SK-N-SH treated with all-trans-retinoic acid at 6 μM for 48 hours (cell line): ENCODE measurements at regions not wholly inside any gene's neighbourhood (a gene's known extent, or its start where the extent isn't known, plus 50 kb on each side); places are given as distances from the start of the nearest gene placed in this dataset.
"Not testable (repeated sequence)": the region's sequence is repeated elsewhere in the genome, so short reads cannot be mapped to it uniquely, and the experiment has no call there.

Experiments
- ATAC-seq: fragments of 200-7000 bp; cut with Tn5 transposase; 3 replicates; pipeline ENCODE4 v1.9.1; 2020; ENCODE audit warnings: mild to moderate bottlenecking, moderate library complexity
- ARNTL ChIP-seq: fragments of 450-650 bp; formaldehyde crosslinking; IDR thresholded peaks from 2 replicates; pipeline ENCODE4 v1.5.0; 2020; ENCODE audit warnings: low read depth, mild to moderate bottlenecking, moderate library complexity, borderline replicate concordance
- BACH2 ChIP-seq: fragments of 250-450 bp; sonication (Bioruptor Pico); IDR thresholded peaks from 2 replicates; pipeline ENCODE4 v1.9.0; 2021; ENCODE audit warnings: mild to moderate bottlenecking, borderline replicate concordance
- CSDC2 ChIP-seq: fragments of 250-450 bp; sonication (Bioruptor Pico); IDR thresholded peaks from 2 replicates; pipeline ENCODE4 v1.5.0; 2020; ENCODE audit warnings: mild to moderate bottlenecking, moderate library complexity
- ESRRG ChIP-seq: fragments of 250-450 bp; sonication (Bioruptor Pico); IDR thresholded peaks from 2 replicates; pipeline ENCODE4 v1.6.1; 2021; ENCODE audit warnings: mild to moderate bottlenecking
- GLIS3 ChIP-seq: fragments of 250-450 bp; sonication (Bioruptor Pico); IDR thresholded peaks from 2 replicates; pipeline ENCODE4 v1.5.0; 2020; ENCODE audit warnings: mild to moderate bottlenecking, moderate library complexity
- PPARA ChIP-seq: fragments of 250-450 bp; sonication (Bioruptor Pico); IDR thresholded peaks from 2 replicates; pipeline ENCODE4 v1.5.0; 2020; ENCODE audit warnings: mild to moderate bottlenecking, borderline replicate concordance
- RARB ChIP-seq: fragments of 250-450 bp; sonication (Bioruptor Pico); IDR thresholded peaks from 2 replicates; pipeline ENCODE4 v1.8.0; 2021; ENCODE audit warnings: mild to moderate bottlenecking, moderate library complexity
- SNAI2 ChIP-seq: fragments of 250-450 bp; sonication (Bioruptor Pico); IDR thresholded peaks from 2 replicates; pipeline ENCODE4 v1.5.0; 2020; ENCODE audit warnings: mild to moderate bottlenecking, moderate library complexity
- TCF4 ChIP-seq: fragments of 250-450 bp; sonication (Bioruptor Pico); IDR thresholded peaks from 2 replicates; pipeline ENCODE4 v1.8.0; 2021; ENCODE audit warnings: mild to moderate bottlenecking, moderate library complexity, borderline replicate concordance
- TOX ChIP-seq: fragments of 250-450 bp; sonication (Bioruptor Pico); IDR thresholded peaks from 2 replicates; pipeline ENCODE4 v1.8.0; 2021; ENCODE audit warnings: mild to moderate bottlenecking, moderate library complexity, borderline replicate concordance
- ZC3H10 ChIP-seq: fragments of 250-450 bp; sonication (Bioruptor Pico); IDR thresholded peaks from 2 replicates; pipeline ENCODE4 v1.5.1; 2021; ENCODE audit warnings: mild to moderate bottlenecking, moderate library complexity
- ZFP3 ChIP-seq: fragments of 250-450 bp; sonication (Bioruptor Pico); IDR thresholded peaks from 2 replicates; pipeline ENCODE4 v1.5.0; 2020; ENCODE audit warnings: mild to moderate bottlenecking, moderate library complexity
- ZFP30 ChIP-seq: fragments of 450-650 bp; formaldehyde crosslinking; IDR thresholded peaks from 2 replicates; pipeline ENCODE4 v1.5.0; 2022; ENCODE audit warnings: mild to moderate bottlenecking, moderate library complexity
- ZNF565 ChIP-seq: fragments of 450-650 bp; formaldehyde crosslinking; conservative IDR thresholded peaks from 2 replicates; pipeline ENCODE4 v1.5.0; 2020; ENCODE audit warnings: low read depth, mild to moderate bottlenecking, moderate library complexity
- ZNF70 ChIP-seq: fragments of 450-650 bp; formaldehyde crosslinking; IDR thresholded peaks from 2 replicates; pipeline ENCODE4 v1.5.0; 2020; ENCODE audit warnings: mild to moderate bottlenecking, moderate library complexity
- ZNF8 ChIP-seq: fragments of 450-650 bp; formaldehyde crosslinking; IDR thresholded peaks from 2 replicates; pipeline ENCODE4 v1.5.0; 2020; ENCODE audit warnings: mild to moderate bottlenecking, moderate library complexity
- TF ChIP-seq, protein P1 (sequence below): fragments of 250-450 bp; sonication (Bioruptor Pico); IDR thresholded peaks from 2 replicates; pipeline ENCODE4 v1.5.1; 2020; ENCODE audit warnings: low read depth, mild to moderate bottlenecking, moderate library complexity
- TF ChIP-seq, protein P2 (sequence below): fragments of 250-450 bp; sonication (Bioruptor Pico); IDR thresholded peaks from 2 replicates; pipeline ENCODE4 v1.5.1; 2021; ENCODE audit warnings: mild to moderate bottlenecking, moderate library complexity
- TF ChIP-seq, protein P3 (sequence below): fragments of 250-450 bp; sonication (Bioruptor Pico); IDR thresholded peaks from 2 replicates; pipeline ENCODE4 v1.5.0; 2020; ENCODE audit warnings: mild to moderate bottlenecking, moderate library complexity

DNA sequence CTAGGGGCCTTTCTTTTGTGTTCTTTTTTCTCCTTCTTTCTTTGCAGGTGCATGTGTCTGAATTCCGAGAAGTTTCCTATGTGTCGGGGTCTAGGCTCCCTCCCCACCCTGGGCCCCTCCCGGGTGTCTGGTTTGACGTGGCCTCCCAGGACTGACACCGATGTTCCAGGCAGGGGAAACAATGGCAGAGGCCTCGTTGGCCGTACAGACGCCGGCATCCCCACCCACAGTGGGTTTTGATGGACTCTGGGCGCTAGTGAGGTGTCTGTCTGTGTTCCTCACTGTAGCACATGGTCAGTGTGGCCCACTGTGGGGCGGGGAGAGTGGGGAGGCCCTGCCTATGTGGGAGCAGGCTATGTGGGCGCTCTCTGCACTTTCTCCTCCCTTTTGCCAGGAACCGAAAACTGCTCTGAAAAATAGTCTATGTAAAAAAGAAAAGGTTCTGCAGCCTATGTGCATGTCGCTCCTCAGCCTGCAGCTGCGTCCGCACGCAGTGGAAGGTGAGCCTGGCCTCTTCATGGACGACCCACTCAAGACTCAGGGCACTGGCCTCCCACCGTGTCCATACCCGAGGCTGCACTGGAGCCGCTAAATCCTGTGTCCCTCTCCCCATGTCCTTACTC is 90.9 kb upstream of the ASB18 start:
- no peak for TF ChIP-seq ZFP30
- TF ChIP-seq ZFP3 (CRISPR knock-in tag), result no peak
- TF ChIP-seq ARNTL (CRISPR knock-in tag), result no peak
- no peak for TF ChIP-seq ZNF8 (CRISPR knock-in tag)
- TF ChIP-seq RARB (CRISPR knock-in tag), result no peak
- no peak for TF ChIP-seq TOX (CRISPR knock-in tag)
- no peak for TF ChIP-seq ZNF565
- TF ChIP-seq SNAI2 (CRISPR knock-in tag), result no peak
- no peak for TF ChIP-seq CSDC2 (CRISPR knock-in tag)
- no peak for TF ChIP-seq BACH2 (CRISPR knock-in tag)
- no peak for TF ChIP-seq TCF4
- no peak for TF ChIP-seq ZNF70 (CRISPR knock-in tag)
- TF ChIP-seq, protein P1, sequence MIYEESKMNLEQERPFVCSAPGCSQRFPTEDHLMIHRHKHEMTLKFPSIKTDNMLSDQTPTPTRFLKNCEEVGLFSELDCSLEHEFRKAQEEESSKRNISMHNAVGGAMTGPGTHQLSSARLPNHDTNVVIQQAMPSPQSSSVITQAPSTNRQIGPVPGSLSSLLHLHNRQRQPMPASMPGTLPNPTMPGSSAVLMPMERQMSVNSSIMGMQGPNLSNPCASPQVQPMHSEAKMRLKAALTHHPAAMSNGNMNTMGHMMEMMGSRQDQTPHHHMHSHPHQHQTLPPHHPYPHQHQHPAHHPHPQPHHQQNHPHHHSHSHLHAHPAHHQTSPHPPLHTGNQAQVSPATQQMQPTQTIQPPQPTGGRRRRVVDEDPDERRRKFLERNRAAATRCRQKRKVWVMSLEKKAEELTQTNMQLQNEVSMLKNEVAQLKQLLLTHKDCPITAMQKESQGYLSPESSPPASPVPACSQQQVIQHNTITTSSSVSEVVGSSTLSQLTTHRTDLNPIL (CRISPR knock-in tag), result no peak
- TF ChIP-seq ZC3H10 (CRISPR knock-in tag), result no peak
- TF ChIP-seq, protein P2, sequence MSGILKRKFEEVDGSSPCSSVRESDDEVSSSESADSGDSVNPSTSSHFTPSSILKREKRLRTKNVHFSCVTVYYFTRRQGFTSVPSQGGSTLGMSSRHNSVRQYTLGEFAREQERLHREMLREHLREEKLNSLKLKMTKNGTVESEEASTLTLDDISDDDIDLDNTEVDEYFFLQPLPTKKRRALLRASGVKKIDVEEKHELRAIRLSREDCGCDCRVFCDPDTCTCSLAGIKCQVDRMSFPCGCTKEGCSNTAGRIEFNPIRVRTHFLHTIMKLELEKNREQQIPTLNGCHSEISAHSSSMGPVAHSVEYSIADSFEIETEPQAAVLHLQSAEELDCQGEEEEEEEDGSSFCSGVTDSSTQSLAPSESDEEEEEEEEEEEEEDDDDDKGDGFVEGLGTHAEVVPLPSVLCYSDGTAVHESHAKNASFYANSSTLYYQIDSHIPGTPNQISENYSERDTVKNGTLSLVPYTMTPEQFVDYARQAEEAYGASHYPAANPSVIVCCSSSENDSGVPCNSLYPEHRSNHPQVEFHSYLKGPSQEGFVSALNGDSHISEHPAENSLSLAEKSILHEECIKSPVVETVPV, result no peak
- TF ChIP-seq GLIS3 (CRISPR knock-in tag), result no peak
- TF ChIP-seq PPARA (CRISPR knock-in tag), result no peak
- no peak for TF ChIP-seq ESRRG (CRISPR knock-in tag)
- ATAC-seq, result no peak

DNA sequence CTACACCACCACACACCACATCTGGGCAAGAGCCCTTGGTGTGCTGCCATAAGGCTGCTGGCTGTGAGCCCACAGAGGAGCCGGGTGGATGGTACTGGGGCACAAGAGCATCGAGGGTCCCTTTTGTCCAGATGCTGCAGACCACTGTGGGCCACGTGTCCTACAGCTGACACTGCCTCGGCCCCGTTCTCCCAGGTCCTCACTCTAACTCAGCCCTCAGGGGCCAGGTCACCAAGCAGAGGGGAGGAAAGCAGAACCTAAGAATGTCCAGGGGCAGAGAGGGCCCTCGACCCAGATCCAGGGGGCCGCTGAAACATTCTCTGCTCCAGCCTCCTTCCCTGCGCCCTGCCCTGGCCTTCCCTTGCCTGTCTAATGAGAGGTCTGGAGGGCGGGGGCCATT is 91.7 kb upstream of the ASB18 start:
- no peak for ATAC-seq
- TF ChIP-seq, protein P2, result no peak
- TF ChIP-seq TCF4, result no peak
- no peak for TF ChIP-seq ZFP3 (CRISPR knock-in tag)

DNA sequence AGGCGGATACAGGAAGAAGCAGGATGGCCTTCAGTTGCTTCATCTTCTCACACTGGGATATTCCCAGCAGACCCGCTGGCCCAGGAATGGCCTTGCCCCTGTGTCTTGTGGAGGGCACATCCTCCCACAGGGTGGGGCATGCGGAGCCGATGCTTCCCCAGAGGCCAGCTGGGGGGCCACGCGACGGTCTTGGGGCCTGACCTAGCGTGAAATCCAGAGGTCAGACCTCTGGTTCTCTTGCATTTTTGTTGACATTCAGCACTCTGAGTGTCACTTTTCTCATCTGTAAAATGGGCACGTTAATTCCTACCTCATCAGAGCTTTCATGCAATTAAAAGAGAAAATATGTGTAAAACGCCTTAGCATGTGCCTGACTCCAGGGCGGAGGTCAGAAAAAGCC is 92.1 kb upstream of the ASB18 start:
- ATAC-seq, result not testable (repeated sequence)

DNA sequence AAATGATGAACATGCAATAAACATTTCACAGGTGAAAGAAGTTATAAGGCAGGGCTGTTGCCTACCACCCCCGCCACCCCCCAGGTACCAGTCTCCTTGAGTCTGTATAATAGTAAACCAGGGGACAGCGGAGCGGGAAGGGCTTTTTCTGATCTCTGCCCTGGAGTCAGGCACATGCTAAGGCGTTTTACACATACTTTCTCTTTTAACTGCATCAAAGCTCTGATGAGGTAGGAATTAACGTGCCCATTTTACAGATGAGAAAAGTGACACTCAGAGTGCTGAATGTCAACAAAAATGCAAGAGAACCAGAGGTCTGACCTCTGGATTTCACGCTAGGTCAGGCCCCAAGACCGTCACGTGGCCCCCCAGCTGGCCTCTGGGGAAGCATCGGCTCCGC is 94.3 kb upstream of the ASB18 start:
- ATAC-seq, result not testable (repeated sequence)

DNA sequence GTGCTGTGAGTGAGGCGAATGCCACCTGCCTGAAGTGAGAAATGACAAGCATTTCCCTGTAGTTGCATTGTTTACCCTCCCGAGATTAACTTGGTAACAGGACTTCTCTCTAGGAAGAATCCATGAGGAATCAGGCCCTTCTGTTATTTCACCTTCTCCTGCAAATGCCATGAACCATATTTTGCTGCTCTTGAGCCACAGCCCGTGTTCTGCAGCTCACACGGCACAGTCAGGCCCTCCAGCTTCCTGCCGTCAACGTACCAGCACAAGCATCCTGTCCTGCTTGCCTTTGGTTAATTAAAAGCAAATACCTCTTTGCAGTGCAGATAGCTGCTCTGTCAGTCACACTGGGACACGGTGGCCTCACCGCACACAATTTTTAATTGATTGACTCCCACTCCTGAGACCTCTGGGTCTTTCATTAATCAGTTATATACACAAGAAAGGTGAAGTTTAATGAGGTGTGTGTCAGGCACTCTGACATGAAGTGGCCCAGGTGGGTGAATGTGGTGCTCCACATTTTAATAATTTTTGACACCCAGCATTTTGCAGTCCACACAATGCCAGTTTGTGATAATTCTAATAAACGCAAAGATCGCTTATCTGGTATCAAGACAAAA is 95.3 kb upstream of the ASB18 start:
- ATAC-seq, result no peak

More for the DNA sequence above, 95.3 kb upstream of the ASB18 start:
- TF ChIP-seq ZNF8 (CRISPR knock-in tag), result no peak
- TF ChIP-seq, protein P3, sequence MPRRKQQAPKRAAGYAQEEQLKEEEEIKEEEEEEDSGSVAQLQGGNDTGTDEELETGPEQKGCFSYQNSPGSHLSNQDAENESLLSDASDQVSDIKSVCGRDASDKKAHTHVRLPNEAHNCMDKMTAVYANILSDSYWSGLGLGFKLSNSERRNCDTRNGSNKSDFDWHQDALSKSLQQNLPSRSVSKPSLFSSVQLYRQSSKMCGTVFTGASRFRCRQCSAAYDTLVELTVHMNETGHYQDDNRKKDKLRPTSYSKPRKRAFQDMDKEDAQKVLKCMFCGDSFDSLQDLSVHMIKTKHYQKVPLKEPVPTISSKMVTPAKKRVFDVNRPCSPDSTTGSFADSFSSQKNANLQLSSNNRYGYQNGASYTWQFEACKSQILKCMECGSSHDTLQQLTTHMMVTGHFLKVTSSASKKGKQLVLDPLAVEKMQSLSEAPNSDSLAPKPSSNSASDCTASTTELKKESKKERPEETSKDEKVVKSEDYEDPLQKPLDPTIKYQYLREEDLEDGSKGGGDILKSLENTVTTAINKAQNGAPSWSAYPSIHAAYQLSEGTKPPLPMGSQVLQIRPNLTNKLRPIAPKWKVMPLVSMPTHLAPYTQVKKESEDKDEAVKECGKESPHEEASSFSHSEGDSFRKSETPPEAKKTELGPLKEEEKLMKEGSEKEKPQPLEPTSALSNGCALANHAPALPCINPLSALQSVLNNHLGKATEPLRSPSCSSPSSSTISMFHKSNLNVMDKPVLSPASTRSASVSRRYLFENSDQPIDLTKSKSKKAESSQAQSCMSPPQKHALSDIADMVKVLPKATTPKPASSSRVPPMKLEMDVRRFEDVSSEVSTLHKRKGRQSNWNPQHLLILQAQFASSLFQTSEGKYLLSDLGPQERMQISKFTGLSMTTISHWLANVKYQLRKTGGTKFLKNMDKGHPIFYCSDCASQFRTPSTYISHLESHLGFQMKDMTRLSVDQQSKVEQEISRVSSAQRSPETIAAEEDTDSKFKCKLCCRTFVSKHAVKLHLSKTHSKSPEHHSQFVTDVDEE (CRISPR knock-in tag), result no peak
- TF ChIP-seq, all 23 proteins: peak for 0
